ENCODE measurements at regions not wholly inside any gene's neighbourhood (a gene's known extent, or its start where the extent isn't known, plus 50 kb on each side); places are given as distances from the start of the nearest gene placed in this dataset.

- H3K4me1 ChIP-seq (ENCODE audit: control insufficient read depth in 1 of 2, insufficient read depth in 2 of 2, low read length in 2 of 2): no peaks in the 10 kb centered on the region
- DNase-seq: no peak
- no peak overlapping the region for H3K27ac ChIP-seq (ENCODE audit: low read depth in 1 of 2, low read length in 2 of 2)
- H3K79me2 ChIP-seq (ENCODE audit: insufficient read depth, low read length): no peaks in the 10 kb centered on the region
- no peak overlapping the region for H3K27ac Mint-ChIP-seq
- H3K9me3 Mint-ChIP-seq: peaks cover 8 to 15% (median 9%) of the 10 kb centered on the region in 7 donors
- no peaks in the 10 kb centered on the region for H3K4me1 Mint-ChIP-seq
- no peak overlapping the region for H2AFZ ChIP-seq (ENCODE audit: insufficient read depth, low read depth, low read length, poor library complexity, severe bottlenecking)
- H3K27me3 Mint-ChIP-seq (ENCODE audit: low read depth in 3 of 3): peaks cover 0 to 2% (median 1%) of the 10 kb centered on the region in 3 donors
- TF ChIP-seq CTCF (IDR thresholded peaks at IDR 0.05): no peak
- intact Hi-C loops (cut with micrococcal nuclease): no loop called here
- H3K4me3 ChIP-seq (replicated peaks in 1 of 3; ENCODE audit: low read depth in 2 of 3, low read length in 3 of 3): no peak overlapping the region
- no peak overlapping the region for H3K4me3 Mint-ChIP-seq
- no peaks in the 10 kb centered on the region for H3K36me3 Mint-ChIP-seq
- no peaks in the 10 kb centered on the region for H4K20me1 ChIP-seq (ENCODE audit: insufficient read depth, low read length)
- peaks cover 16 to 17% of the 10 kb centered on the region in 2 donors for H3K9me3 ChIP-seq (replicated peaks in 1 of 2; ENCODE audit: control insufficient read depth in 1 of 2, insufficient read depth in 1 of 2, low read length in 2 of 2)
- H3K9ac ChIP-seq (ENCODE audit: insufficient read depth, low read length, poor library complexity, severe bottlenecking): no peak overlapping the region
- H3K36me3 ChIP-seq (replicated peaks in 1 of 2; ENCODE audit: control insufficient read depth in 1 of 2, insufficient read depth in 2 of 2, low read length in 2 of 2): no peaks in the 10 kb centered on the region
- H3K27me3 ChIP-seq (ENCODE audit: control insufficient read depth in 2 of 2, insufficient read depth in 2 of 2, low read length in 2 of 2): no peaks in the 10 kb centered on the region
- H3K4me2 ChIP-seq (replicated peaks; ENCODE audit: extremely low read depth, low read length, poor library complexity, severe bottlenecking): no peak overlapping the region
Measured at GRCh38 chr2:185137700-185138099, 539.4 kb downstream of the ZNF804A start.

GRCh38 chr2:185142677-185143076 lies 544.3 kb downstream of the ZNF804A start:
- intact Hi-C loops (cut with micrococcal nuclease): no loop called here
- Histone ChIP-seq H3K36me3 (replicated peaks in 1 of 2; ENCODE audit: control insufficient read depth in 1 of 2, insufficient read depth in 2 of 2, low read length in 2 of 2) (no peaks in the 10 kb centered on the region), H4K20me1 (ENCODE audit: insufficient read depth, low read length) (no peaks in the 10 kb centered on the region), H3K79me2 (ENCODE audit: insufficient read depth, low read length) (no peaks in the 10 kb centered on the region), H3K4me1 (ENCODE audit: control insufficient read depth in 1 of 2, insufficient read depth in 2 of 2, low read length in 2 of 2) (no peaks in the 10 kb centered on the region), H3K27me3 (ENCODE audit: control insufficient read depth in 2 of 2, insufficient read depth in 2 of 2, low read length in 2 of 2) (no peaks in the 10 kb centered on the region), H3K4me3 (replicated peaks in 1 of 3; ENCODE audit: low read depth in 2 of 3, low read length in 3 of 3) (no peak overlapping the region), H3K9ac (ENCODE audit: insufficient read depth, low read length, poor library complexity, severe bottlenecking) (no peak overlapping the region), H3K9me3 (replicated peaks in 1 of 2; ENCODE audit: control insufficient read depth in 1 of 2, insufficient read depth in 1 of 2, low read length in 2 of 2) (peaks cover 5 to 23% of the 10 kb centered on the region in 2 donors), H3K4me2 (replicated peaks; ENCODE audit: extremely low read depth, low read length, poor library complexity, severe bottlenecking) (no peak overlapping the region), H3K27ac (ENCODE audit: low read depth in 1 of 2, low read length in 2 of 2) (no peak overlapping the region), H2AFZ (ENCODE audit: insufficient read depth, low read depth, low read length, poor library complexity, severe bottlenecking) (no peak overlapping the region)
- H3K27me3 Mint-ChIP-seq (ENCODE audit: low read depth in 3 of 3): peaks cover 0 to 2% (median 0%) of the 10 kb centered on the region in 3 donors
- H3K36me3 Mint-ChIP-seq: no peaks in the 10 kb centered on the region
- H3K27ac Mint-ChIP-seq: no peak overlapping the region
- H3K4me3 Mint-ChIP-seq: no peak overlapping the region
- no peak for DNase-seq
- WGBS (ENCODE audit: insufficient coverage): no CpG with 5 or more reads among the region's 1 CpG
- H3K4me1 Mint-ChIP-seq: no peaks in the 10 kb centered on the region
- no peak for TF ChIP-seq CTCF (IDR thresholded peaks at IDR 0.05)
- H3K9me3 Mint-ChIP-seq: peaks cover 0 to 9% (median 3%) of the 10 kb centered on the region in 7 donors
